PFSK-1 (cell line): ENCODE measurements at regions not wholly inside any gene's neighbourhood (a gene's known extent, or its start where the extent isn't known, plus 50 kb on each side); places are given as distances from the start of the nearest gene placed in this dataset.

Source experiments
- FOXP2 ChIP-seq: optimal IDR thresholded peaks from 2 replicates; pipeline ENCODE3; 2011; ENCODE audit warnings: borderline replicate concordance, control low read depth, inconsistent platforms; ENCODE audit not compliant: insufficient read depth; ENCODE audit errors: extremely low read length, extremely low read depth
- POLR2AphosphoS5 ChIP-seq: IDR thresholded peaks from 2 replicates; pipeline ENCODE4 v1.6.1; 2012; ENCODE audit warnings: low read depth, mild to moderate bottlenecking, control low read depth, low read length, moderate library complexity
- REST ChIP-seq, 2 experiments: IDR thresholded peaks; 2 replicates each; pipeline versions ENCODE4 v1.6.1 to v1.8.0; 2011 to 2012; ENCODE audit warnings: low read depth in 2 of 2, low read length in 2 of 2, control low read depth in 1 of 2, inconsistent platforms in 1 of 2, mild to moderate bottlenecking in 1 of 2, moderate library complexity in 1 of 2; ENCODE audit not compliant: insufficient read depth in 1 of 2
- SIN3A ChIP-seq: IDR thresholded peaks from 2 replicates; pipeline ENCODE4 v1.6.1; 2012; ENCODE audit warnings: mild to moderate bottlenecking, low read length, moderate library complexity, borderline replicate concordance; ENCODE audit not compliant: insufficient read depth
- TAF1 ChIP-seq: IDR thresholded peaks from 2 replicates; pipeline ENCODE4 v1.6.1; 2012; ENCODE audit warnings: low read length, control low read depth, borderline replicate concordance; ENCODE audit not compliant: insufficient read depth

- TF ChIP-seq FOXP2: no peak
- TF ChIP-seq TAF1: no peak
- no peak for TF ChIP-seq REST (IDR thresholded peaks at IDR 0.05; ENCODE audit: insufficient read depth in 1 of 2, low read depth in 2 of 2, low read length in 2 of 2)
Observed at GRCh38 chr4:27094783-27095182, 234.1 kb downstream of the STIM2 start.

- no peak for TF ChIP-seq REST (IDR thresholded peaks at IDR 0.05; ENCODE audit: insufficient read depth in 1 of 2, low read depth in 2 of 2, low read length in 2 of 2)
- no peak for TF ChIP-seq SIN3A
- TF ChIP-seq POLR2AphosphoS5: no peak
- TF ChIP-seq FOXP2: no peak
- no peak for TF ChIP-seq TAF1
Observed at GRCh38 chr4:27096142-27096824, 235.6 kb downstream of the STIM2 start.

GRCh38 chr4:27098034-27098433 is 237.4 kb downstream of the STIM2 start:
- TF ChIP-seq POLR2AphosphoS5 (no peak), SIN3A (no peak)

GRCh38 chr4:27100713-27101112 is 240.1 kb downstream of the STIM2 start:
- no peak for TF ChIP-seq TAF1
- TF ChIP-seq FOXP2: no peak
- no peak for TF ChIP-seq REST (IDR thresholded peaks at IDR 0.05; ENCODE audit: insufficient read depth in 1 of 2, low read depth in 2 of 2, low read length in 2 of 2)

- TF ChIP-seq FOXP2 (no peak), REST (IDR thresholded peaks at IDR 0.05; ENCODE audit: insufficient read depth in 1 of 2, low read depth in 2 of 2, low read length in 2 of 2) (no peak), SIN3A (no peak), POLR2AphosphoS5 (no peak), TAF1 (no peak)
Observed at GRCh38 chr4:27101126-27101525, 240.5 kb downstream of the STIM2 start.
